HG03095 (cell line): ENCODE measurements at regions not wholly inside any gene's neighbourhood (a gene's known extent, or its start where the extent isn't known, plus 50 kb on each side); places are given as distances from the start of the nearest gene placed in this dataset.
"Not testable (repeated sequence)": the region's sequence is repeated elsewhere in the genome, so short reads cannot be mapped to it uniquely, and the experiment has no call there.

ENCODE experiments used
- ATAC-seq: cut with Tn5 transposase; IDR thresholded peaks from one replicate; pipeline ENCODE4 v1.9.1; 2021; ENCODE audit warnings: moderate library complexity; ENCODE audit not compliant: unreplicated experiment

GRCh38 chr13:90633849-90634248 lies 713.6 kb upstream of the MIR17HG start:
- ATAC-seq = no peak

- no peak for ATAC-seq
Observed at GRCh38 chr13:90640976-90641375, 706.5 kb upstream of the MIR17HG start.

- no peak for ATAC-seq
Observed at GRCh38 chr13:90641884-90642283, 705.6 kb upstream of the MIR17HG start.

- ATAC-seq = no peak
Observed at GRCh38 chr13:90645582-90645981, 701.9 kb upstream of the MIR17HG start.

GRCh38 chr13:90648497-90648896 lies 699.0 kb upstream of the MIR17HG start:
- ATAC-seq = no peak

GRCh38 chr13:90652036-90652435 lies 695.5 kb upstream of the MIR17HG start:
- no peak for ATAC-seq

- ATAC-seq = no peak
Observed at GRCh38 chr13:90654970-90655369, 692.5 kb upstream of the MIR17HG start.

- not testable (repeated sequence) for ATAC-seq
Observed at GRCh38 chr13:90664200-90664599, 683.3 kb upstream of the MIR17HG start.

- ATAC-seq = no peak
Observed at GRCh38 chr13:90673746-90674145, 673.7 kb upstream of the MIR17HG start.

GRCh38 chr13:90675129-90675528 lies 672.4 kb upstream of the MIR17HG start:
- no peak for ATAC-seq

- ATAC-seq = no peak
Observed at GRCh38 chr13:90680826-90681225, 666.7 kb upstream of the MIR17HG start.

- ATAC-seq = no peak
Observed at GRCh38 chr13:90683711-90684131, 663.8 kb upstream of the MIR17HG start.

GRCh38 chr13:90686442-90686841 lies 661.0 kb upstream of the MIR17HG start:
- ATAC-seq = no peak

GRCh38 chr13:90689111-90689510 lies 658.4 kb upstream of the MIR17HG start:
- no peak for ATAC-seq

GRCh38 chr13:90690458-90691080 lies 656.9 kb upstream of the MIR17HG start:
- ATAC-seq = no peak

- ATAC-seq = no peak
Observed at GRCh38 chr13:90696254-90696653, 651.2 kb upstream of the MIR17HG start.

- ATAC-seq = no peak
Observed at GRCh38 chr13:90696656-90697055, 650.8 kb upstream of the MIR17HG start.

GRCh38 chr13:90700340-90700739 lies 647.1 kb upstream of the MIR17HG start:
- no peak for ATAC-seq

GRCh38 chr13:90701264-90701663 lies 646.2 kb upstream of the MIR17HG start:
- ATAC-seq = no peak

GRCh38 chr13:90702050-90702449 lies 645.4 kb upstream of the MIR17HG start:
- no peak for ATAC-seq

GRCh38 chr13:90706631-90707030 lies 640.9 kb upstream of the MIR17HG start:
- ATAC-seq = no peak

- ATAC-seq = no peak
Observed at GRCh38 chr13:90708128-90708527, 639.4 kb upstream of the MIR17HG start.

GRCh38 chr13:90709319-90709718 lies 638.2 kb upstream of the MIR17HG start:
- no peak for ATAC-seq
